H1 (cell line): ENCODE measurements at regions not wholly inside any gene's neighbourhood (a gene's known extent, or its start where the extent isn't known, plus 50 kb on each side); places are given as distances from the start of the nearest gene placed in this dataset.

Experiments used
- CTCF ChIA-PET: fragments of 300-600 bp; sonication (Branson Sonifier 250); formaldehyde crosslinking; loops from one replicate; lab custom pipeline; 2021; ENCODE audit not compliant: partially characterized antibody; lab: Charles Lee
- POLR2A ChIA-PET: fragments of 300-600 bp; sonication (Branson Sonifier 250); formaldehyde crosslinking; loops from one replicate; lab custom pipeline; 2021; ENCODE audit warnings: inconsistent platforms; ENCODE audit not compliant: partially characterized antibody; lab: Charles Lee
- DNase-seq, 2 experiments: peaks; one replicate each; pipeline versions ENCODE4 v3.0.0 to v3.0.0-alpha.2; 2010 to 2022; ENCODE audit warnings: low spot score in 2 of 2, low read depth in 1 of 2, mixed read lengths in 1 of 2
- FAIRE-seq: peaks from 2 replicates; lab custom pipeline; 2011; peaks lifted over from hg19 to GRCh38; lab: Jason Lieb, UNC
- H2AFZ ChIP-seq: 2 replicates; pipeline ENCODE4 v1.8.1; 2012; ENCODE audit warnings: low read length, inconsistent platforms
- H2AK5ac ChIP-seq: 2 replicates; pipeline ENCODE4 v1.6.1; 2013; ENCODE audit warnings: low read depth, low read length
- H2BK120ac ChIP-seq: replicated peaks from 2 replicates; pipeline ENCODE3; 2013; ENCODE audit warnings: low read depth, low read length, inconsistent platforms
- H2BK12ac ChIP-seq: 2 replicates; pipeline ENCODE4 v1.6.1; 2013; ENCODE audit warnings: low read depth, low read length
- H2BK15ac ChIP-seq: 2 replicates; pipeline ENCODE4 v1.6.1; 2013; ENCODE audit warnings: low read length
- H2BK20ac ChIP-seq: 2 replicates; pipeline ENCODE4 v1.6.1; 2013; ENCODE audit warnings: low read length
- H2BK5ac ChIP-seq: 2 replicates; pipeline ENCODE4 v1.6.1; 2013; ENCODE audit warnings: low read depth, low read length
- H3K14ac ChIP-seq: 2 replicates; pipeline ENCODE4 v1.6.1; 2013; ENCODE audit warnings: inconsistent platforms; ENCODE audit not compliant: insufficient read length
- H3K18ac ChIP-seq: 2 replicates; pipeline ENCODE4 v1.6.1; 2013; ENCODE audit warnings: low read length; ENCODE audit errors: extremely low read depth
- H3K23ac ChIP-seq: 2 replicates; pipeline ENCODE4 v1.6.1; 2013; ENCODE audit warnings: inconsistent platforms; ENCODE audit not compliant: insufficient read length
- H3K23me2 ChIP-seq: 2 replicates; pipeline ENCODE4 v1.6.1; 2013; ENCODE audit warnings: low read depth, low read length
- H3K27ac ChIP-seq: 2 replicates; pipeline ENCODE4 v1.6.1; 2011; ENCODE audit warnings: low read depth, low read length, inconsistent platforms
- H3K27me3 ChIP-seq, 4 experiments: replicated peaks in 1 of 4; 1 replicate in 1 of 4; 2 replicates in 3 of 4; pipeline versions ENCODE4 v1.6.1 to v1.8.1; 2011 to 2013; ENCODE audit warnings: low read length in 3 of 4, mild to moderate bottlenecking in 3 of 4, inconsistent platforms in 2 of 4, mixed read lengths in 2 of 4, moderate library complexity in 1 of 4; ENCODE audit not compliant: control insufficient read depth in 3 of 4, insufficient read depth in 3 of 4; ENCODE audit errors: extremely low read depth in 1 of 4
- H3K36me3 ChIP-seq, 4 experiments: 2 replicates each; pipeline versions ENCODE4 v1.6.1 to v1.8.1; 2011 to 2013; ENCODE audit warnings: mild to moderate bottlenecking in 4 of 4, low read length in 3 of 4, moderate library complexity in 2 of 4, control low read depth in 1 of 4, inconsistent platforms in 1 of 4; ENCODE audit not compliant: insufficient read depth in 4 of 4, control insufficient read depth in 2 of 4
- H3K4ac ChIP-seq: replicated peaks from 2 replicates; pipeline ENCODE3; 2013; ENCODE audit warnings: low read length, low read depth, mixed read lengths, inconsistent platforms; ENCODE audit not compliant: insufficient read length
- H3K4me1 ChIP-seq, 4 experiments: replicated peaks in 1 of 4; 1 replicate in 1 of 4; 2 replicates in 3 of 4; pipeline versions ENCODE4 v1.6.1 to v1.8.1; 2011 to 2013; ENCODE audit warnings: low read length in 3 of 4, inconsistent platforms in 2 of 4, mixed read lengths in 1 of 4; ENCODE audit not compliant: insufficient read depth in 4 of 4, control insufficient read depth in 3 of 4
- H3K4me2 ChIP-seq, 2 experiments: 2 replicates each; pipeline versions ENCODE4 v1.6.1 to v1.8.1; 2011 to 2013; ENCODE audit warnings: low read depth in 2 of 2, low read length in 2 of 2, control low read depth in 1 of 2, inconsistent platforms in 1 of 2, mild to moderate bottlenecking in 1 of 2; ENCODE audit not compliant: insufficient read depth in 1 of 2
- H3K4me3 ChIP-seq, 4 experiments: fragments of 200-600, 300-600 bp in 1 of 4; sonication (generic), shearing (Covaris generic), sonication (Bioruptor Twin) in 1 of 4; 2 replicates each; pipeline versions ENCODE4 v1.5.1 to v1.8.1; 2011 to 2016; ENCODE audit warnings: low read length in 4 of 4, low read depth in 3 of 4, control low read depth in 2 of 4, inconsistent platforms in 2 of 4, mild to moderate bottlenecking in 2 of 4, mixed read lengths in 1 of 4, moderate library complexity in 1 of 4; ENCODE audit not compliant: insufficient read depth in 2 of 4; ENCODE audit errors: extremely low read depth in 1 of 4
- H3K56ac ChIP-seq: replicated peaks from 2 replicates; pipeline ENCODE3; 2013; ENCODE audit warnings: low read depth, mild to moderate bottlenecking, mixed read lengths, low read length, inconsistent platforms; ENCODE audit not compliant: insufficient read length
- H3K79me1 ChIP-seq: 2 replicates; pipeline ENCODE4 v1.6.1; 2013; ENCODE audit warnings: low read depth, low read length, control low read depth
- H3K79me2 ChIP-seq, 2 experiments: 2 replicates each; pipeline versions ENCODE4 v1.6.1 to v1.8.1; 2012 to 2013; ENCODE audit warnings: low read length in 2 of 2, mild to moderate bottlenecking in 2 of 2, inconsistent platforms in 1 of 2; ENCODE audit not compliant: insufficient read depth in 2 of 2, control insufficient read depth in 1 of 2
- H3K9ac ChIP-seq, 4 experiments: replicated peaks in 1 of 4; 1 replicate in 1 of 4; 2 replicates in 3 of 4; pipeline versions ENCODE4 v1.6.1 to v1.8.1; 2011 to 2013; ENCODE audit warnings: low read depth in 3 of 4, low read length in 3 of 4, control low read depth in 2 of 4, mild to moderate bottlenecking in 2 of 4, moderate library complexity in 2 of 4, inconsistent platforms in 1 of 4; ENCODE audit errors: extremely low read depth in 1 of 4
- H3K9me3 ChIP-seq, 2 experiments: 2 replicates each; pipeline versions ENCODE4 v1.6.1 to v1.8.1; 2012 to 2013; ENCODE audit warnings: mild to moderate bottlenecking in 2 of 2, moderate library complexity in 2 of 2, control low read depth in 1 of 2, inconsistent platforms in 1 of 2, low read depth in 1 of 2, low read length in 1 of 2, mixed read lengths in 1 of 2; ENCODE audit not compliant: insufficient read depth in 2 of 2
- H4K20me1 ChIP-seq, 2 experiments: replicated peaks in 1 of 2; 2 replicates each; pipeline versions ENCODE3 to v1.8.1; 2011 to 2013; ENCODE audit warnings: inconsistent platforms in 2 of 2, low read length in 2 of 2, mild to moderate bottlenecking in 1 of 2; ENCODE audit not compliant: insufficient read depth in 2 of 2, control insufficient read depth in 1 of 2
- H4K5ac ChIP-seq: 2 replicates; pipeline ENCODE4 v1.6.1; 2013; ENCODE audit warnings: low read length, low read depth, mixed read lengths, inconsistent platforms; ENCODE audit not compliant: insufficient read length
- H4K8ac ChIP-seq: 2 replicates; pipeline ENCODE4 v1.8.0; 2013; ENCODE audit warnings: mild to moderate bottlenecking, moderate library complexity, low read length, inconsistent platforms; ENCODE audit not compliant: insufficient read depth; ENCODE audit errors: extremely low read depth
- H4K91ac ChIP-seq: replicated peaks from 2 replicates; pipeline ENCODE3; 2013; ENCODE audit warnings: low read length, mixed read lengths, inconsistent platforms; ENCODE audit not compliant: insufficient read length
- BRCA1 ChIP-seq: IDR thresholded peaks from 2 replicates; pipeline ENCODE4 v1.6.1; 2012; ENCODE audit warnings: low read depth, low read length, improper control_type of control experiment
- CEBPB ChIP-seq: IDR thresholded peaks from 2 replicates; pipeline ENCODE4 v1.6.1; 2012; ENCODE audit warnings: low read depth, low read length
- CTBP2 ChIP-seq: IDR thresholded peaks from 2 replicates; pipeline ENCODE4 v1.7.0; 2011; ENCODE audit warnings: borderline replicate concordance, mild to moderate bottlenecking, moderate library complexity, mixed read lengths, low read length; ENCODE audit not compliant: insufficient read depth, insufficient read length
- CTCF ChIP-seq, 3 experiments: IDR thresholded peaks; 1 replicate in 2 of 3; 2 replicates in 1 of 3; pipeline versions ENCODE4 v1.5.1 to v1.6.1; 2011; ENCODE audit warnings: low read length in 3 of 3, mild to moderate bottlenecking in 3 of 3, inconsistent platforms in 2 of 3, low read depth in 1 of 3, moderate library complexity in 1 of 3; ENCODE audit not compliant: insufficient read depth in 1 of 3; ENCODE audit errors: control extremely low read depth in 1 of 3
- GABPA ChIP-seq: IDR thresholded peaks from 2 replicates; pipeline ENCODE4 v1.6.1; 2011; ENCODE audit warnings: mild to moderate bottlenecking, low read length, moderate library complexity, borderline replicate concordance; ENCODE audit not compliant: insufficient read depth
- JUN ChIP-seq: IDR thresholded peaks from 2 replicates; pipeline ENCODE4 v1.6.1; 2011; ENCODE audit warnings: low read depth, mild to moderate bottlenecking, improper control_type of control experiment, low read length
- NRF1 ChIP-seq: IDR thresholded peaks from 2 replicates; pipeline ENCODE4 v1.6.1; 2011; ENCODE audit warnings: mild to moderate bottlenecking, low read depth, low read length, improper control_type of control experiment
- SIRT6 ChIP-seq: IDR thresholded peaks from one replicate; pipeline ENCODE4 v1.7.1; 2012; ENCODE audit warnings: low read length, inconsistent platforms
- SIX5 ChIP-seq: IDR thresholded peaks from 2 replicates; pipeline ENCODE4 v1.6.1; 2011; ENCODE audit warnings: mild to moderate bottlenecking, low read depth, low read length
- SP4 ChIP-seq: IDR thresholded peaks from 2 replicates; pipeline ENCODE4 v1.6.1; 2012; ENCODE audit warnings: low read length, inconsistent platforms
- SRF ChIP-seq: IDR thresholded peaks from 2 replicates; pipeline ENCODE4 v1.6.1; 2011; ENCODE audit warnings: mild to moderate bottlenecking, low read depth, low read length, moderate library complexity
- YY1 ChIP-seq: IDR thresholded peaks from 2 replicates; pipeline ENCODE4 v1.6.1; 2011; ENCODE audit warnings: low read depth, mild to moderate bottlenecking, low read length
- WGBS, 2 experiments: shearing (Covaris generic) in 1 of 2; methylation state at CpG; one replicate each; pipeline versions ENCODE4 v1.1.6 to v1.1.7; 2013 to 2015; ENCODE audit warnings: low lambda C conversion rate in 2 of 2, mixed read lengths in 2 of 2, inconsistent platforms in 1 of 2, low coverage in 1 of 2, missing lambda C conversion rate in 1 of 2; ENCODE audit not compliant: insufficient replicate concordance in 2 of 2, insufficient coverage in 1 of 2, insufficient read length in 1 of 2; ENCODE audit errors: extremely low coverage in 1 of 2, missing lambda C conversion rate in 1 of 2; 5-methylcytosine and 5-hydroxymethylcytosine counted together

DNA sequence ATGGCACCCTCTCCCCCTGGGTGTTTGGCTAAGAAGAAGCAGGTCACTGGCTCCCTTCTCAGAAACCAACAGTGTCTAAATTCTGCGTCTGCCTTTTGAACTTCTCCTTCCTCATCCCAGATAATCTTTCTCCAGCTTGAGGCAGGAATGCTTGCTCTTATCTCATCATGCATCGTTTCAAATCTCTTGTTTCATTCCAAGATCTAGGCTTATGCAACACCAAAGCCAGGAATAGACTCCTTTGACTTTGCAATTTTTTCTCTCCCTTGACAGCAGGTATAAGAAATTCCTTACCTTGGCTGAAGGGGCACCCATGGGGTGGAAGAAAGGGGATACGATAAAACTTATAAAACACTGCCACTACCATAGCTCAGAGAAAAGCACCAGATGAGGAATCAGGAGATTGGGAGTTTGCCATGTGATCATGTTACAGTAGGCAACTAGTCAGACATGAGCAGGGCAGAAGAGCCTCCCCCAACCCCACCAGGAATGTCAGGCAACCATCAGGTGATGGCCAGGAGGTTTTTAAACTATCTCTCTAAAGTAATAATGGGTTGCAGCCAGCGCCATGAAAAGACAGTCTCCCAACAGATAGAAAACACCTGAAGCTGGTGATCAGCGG lies 498.9 kb downstream of the KLF12 start:
- ChIA-PET POLR2A (interaction anchor here (1.4 kb wide), 1 partner anchor 60 kb away, joined by 3 read pairs; no protein-coding TSS in a partner anchor), CTCF (no interaction called here)
- no peak overlapping the region for H3K14ac ChIP-seq
- H3K9ac ChIP-seq, result no peak overlapping the region
- no peak overlapping the region for H4K91ac ChIP-seq
- no peak overlapping the region for H2BK15ac ChIP-seq
- no peaks in the 10 kb centered on the region for H3K79me2 ChIP-seq
- no peak for DNase-seq
- no peak overlapping the region for H2AK5ac ChIP-seq
- H3K36me3 ChIP-seq, result no peaks in the 10 kb centered on the region; a peak in 1 of 8 replicates
- 92% methylated on average over 5 of the region's 5 CpGs; no CpG with 5 or more reads in 1 of the 2 experiments for WGBS, 2 experiments
- no peak overlapping the region for H3K27ac ChIP-seq
- H3K4me2 ChIP-seq, result no peak overlapping the region
- H3K56ac ChIP-seq, result no peak overlapping the region
- no peaks in the 10 kb centered on the region for H3K23me2 ChIP-seq
- no peak overlapping the region for H2BK5ac ChIP-seq
- H2AFZ ChIP-seq, result no peak overlapping the region
- H2BK20ac ChIP-seq, result peak overlapping the region; percentile 57; the same call in 1 of the 2 replicates
- H4K5ac ChIP-seq, result no peak overlapping the region
- no peak overlapping the region for H3K4ac ChIP-seq
- H3K4me1 ChIP-seq, result no peaks in the 10 kb centered on the region
- no peak overlapping the region for H4K8ac ChIP-seq
- H3K79me1 ChIP-seq, result no peaks in the 10 kb centered on the region
- H3K9me3 ChIP-seq, result peaks cover 0 to 2% of the 10 kb centered on the region in 2 experiments; a peak in 1 of 4 replicates
- no peak overlapping the region for H3K18ac ChIP-seq
- H3K23ac ChIP-seq, result no peak overlapping the region
- FAIRE-seq, result no peak
- no peak overlapping the region for H3K4me3 ChIP-seq
- no peak overlapping the region for H2BK120ac ChIP-seq
- H3K27me3 ChIP-seq, result peaks cover 0 to 4% (median 1%) of the 10 kb centered on the region in 4 experiments; a peak in 1 of 7 replicates
- H4K20me1 ChIP-seq, result no peaks in the 10 kb centered on the region
- H2BK12ac ChIP-seq, result 0 out of 2 replicates have a peak overlapping the region, but pooled peaks have one; percentile 51
- TF ChIP-seq GABPA, result no peak
- TF ChIP-seq CTBP2, result no peak
- TF ChIP-seq CTCF (IDR thresholded peaks at IDR 0.05; ENCODE audit: control extremely low read depth in 1 of 3, insufficient read depth in 1 of 3, low read depth in 1 of 3, low read length in 3 of 3), result no peak
- no peak for TF ChIP-seq SRF
- no peak for TF ChIP-seq YY1
- TF ChIP-seq BRCA1, result no peak
- no peak for TF ChIP-seq JUN
- TF ChIP-seq NRF1, result no peak
- TF ChIP-seq SIRT6, result no peak
- TF ChIP-seq SIX5, result no peak
- TF ChIP-seq SP4, result no peak
- no peak for TF ChIP-seq CEBPB
